HG02852 (cell line): ENCODE measurements at regions not wholly inside any gene's neighbourhood (a gene's known extent, or its start where the extent isn't known, plus 50 kb on each side); places are given as distances from the start of the nearest gene placed in this dataset.
A peak's percentile ranks its signal among the peaks of the same experiment; 100 is the strongest.

Experiments used
- ATAC-seq: cut with Tn5 transposase; IDR thresholded peaks from one replicate; pipeline ENCODE4 v1.9.1; 2021; ENCODE audit warnings: mild to moderate bottlenecking, moderate library complexity; ENCODE audit not compliant: unreplicated experiment

DNA sequence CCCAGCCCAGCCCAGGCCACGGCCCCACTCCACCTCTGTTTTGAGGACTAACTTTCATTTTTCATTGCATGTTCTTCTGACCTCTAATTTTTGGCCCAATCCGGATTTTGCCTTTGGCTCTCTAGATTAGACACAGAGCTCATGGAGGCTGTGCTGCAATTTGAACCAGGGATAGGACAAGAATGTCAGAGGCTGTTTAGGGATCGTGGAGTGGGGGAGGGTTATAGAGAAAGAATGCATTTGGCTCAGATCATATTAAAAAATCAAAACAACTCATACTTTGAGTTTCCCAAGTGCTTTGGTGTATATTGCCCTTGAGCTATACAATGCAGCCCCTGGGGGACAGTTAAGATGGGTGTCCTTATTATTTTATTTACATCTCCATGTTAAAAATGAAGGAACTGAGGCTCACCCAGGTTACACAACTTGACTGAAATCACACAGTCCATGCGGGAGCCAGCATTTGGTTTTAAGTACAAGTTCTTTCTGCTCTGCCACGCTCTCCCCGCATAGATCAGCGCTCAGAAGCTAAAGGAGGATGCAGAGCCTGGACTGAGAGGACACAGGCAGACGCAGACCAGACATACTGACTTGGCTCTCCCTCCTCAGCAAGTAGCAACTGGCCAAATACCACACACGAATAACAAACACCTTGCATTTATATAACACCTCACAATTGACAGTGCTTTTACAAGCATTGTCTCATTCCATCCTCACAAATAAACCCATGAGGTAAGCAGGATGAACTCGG, 126.4 kb upstream of the RAI14 start:
- ATAC-seq = no peak

DNA sequence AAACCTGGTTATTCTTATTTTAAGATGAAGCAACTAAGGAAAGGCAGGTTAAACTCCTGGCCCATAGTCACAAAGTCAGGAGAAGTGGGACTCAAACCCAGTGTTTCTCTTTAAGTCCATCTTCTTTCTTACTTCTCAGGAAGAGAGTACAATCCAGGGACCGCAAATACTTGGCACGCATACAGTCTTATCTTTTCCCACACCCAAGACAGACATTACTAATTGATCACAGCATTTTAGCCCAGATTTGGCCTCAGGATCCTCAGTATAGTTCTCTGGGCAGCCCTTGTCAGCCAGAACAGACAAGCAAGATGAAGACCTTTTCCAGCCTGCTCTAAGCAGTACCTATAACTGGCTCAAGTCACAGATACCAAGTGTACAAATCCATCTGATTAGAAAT, 125.5 kb upstream of the RAI14 start:
- ATAC-seq = no peak

DNA sequence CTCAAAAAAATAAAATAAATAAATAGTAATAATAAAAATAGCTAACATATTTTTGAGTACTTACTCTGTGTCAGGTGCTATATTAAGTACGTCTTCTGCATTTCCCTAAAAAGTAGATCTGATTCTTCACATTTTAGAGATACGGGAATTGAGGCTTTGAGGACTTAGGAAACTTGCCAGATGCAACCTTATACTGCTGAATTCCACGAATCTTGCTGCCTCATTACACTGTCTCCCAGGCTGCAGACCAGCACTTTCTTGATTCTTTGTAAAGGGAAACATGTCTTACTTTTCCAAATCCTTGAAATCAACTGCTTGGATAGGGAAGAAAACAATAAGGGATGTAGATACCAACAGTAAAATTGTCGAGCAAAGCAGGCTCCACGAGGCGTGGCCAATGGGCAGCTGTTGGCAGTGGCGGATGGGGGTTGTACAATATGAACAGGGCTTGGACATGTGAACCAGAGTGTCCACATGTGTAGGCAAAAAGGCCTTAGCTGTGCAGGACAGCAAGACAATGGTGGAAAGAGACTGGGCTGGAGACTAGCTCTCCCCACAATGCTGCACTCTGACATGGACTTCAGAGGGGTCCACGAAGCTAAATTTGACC, 124.3 kb upstream of the RAI14 start:
- no peak for ATAC-seq

DNA sequence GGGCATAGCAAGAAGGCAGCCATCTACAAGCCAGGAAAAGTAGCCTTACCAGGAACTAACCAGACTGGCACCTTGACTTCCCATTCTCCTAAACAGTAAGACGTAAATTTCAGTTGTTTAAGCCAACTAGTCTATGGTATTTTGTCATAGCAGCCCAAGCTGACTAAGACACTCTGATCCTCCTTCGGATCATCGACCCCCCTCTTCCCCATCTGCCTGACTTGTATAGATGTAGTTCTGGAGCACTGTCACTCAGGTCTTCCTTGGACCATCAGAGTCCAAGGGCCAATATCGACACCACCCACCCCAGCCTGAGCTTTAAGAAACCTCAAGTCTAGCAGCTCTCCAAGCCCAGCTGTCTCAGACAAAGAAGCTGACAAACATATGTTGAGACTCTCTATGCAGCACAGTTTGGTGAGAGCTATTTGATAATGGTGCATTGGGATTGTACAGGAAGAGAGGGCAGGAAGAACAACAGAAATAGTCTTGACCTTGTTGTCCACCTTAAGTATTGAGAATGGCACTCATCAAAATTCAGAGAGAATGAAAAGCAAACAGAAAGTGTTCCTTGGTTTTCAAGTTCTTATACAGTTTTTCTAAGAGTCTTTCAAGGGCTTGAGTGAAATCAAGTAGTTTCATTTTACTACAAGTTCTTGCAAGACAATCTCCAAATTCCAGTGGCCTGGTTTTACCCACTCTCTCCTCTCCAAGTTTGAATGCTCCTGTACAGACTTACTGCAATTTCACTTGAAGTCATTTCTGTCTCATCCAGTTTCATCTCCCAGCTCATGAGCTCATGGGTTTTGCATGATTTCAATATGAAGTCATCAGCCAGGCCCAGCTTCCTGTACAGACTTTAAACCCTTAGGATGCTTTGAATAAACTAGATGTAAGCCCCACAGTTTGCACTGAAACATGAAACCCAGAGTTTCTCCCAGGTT, 122.3 kb upstream of the RAI14 start:
- peak; percentile 93 for ATAC-seq

DNA sequence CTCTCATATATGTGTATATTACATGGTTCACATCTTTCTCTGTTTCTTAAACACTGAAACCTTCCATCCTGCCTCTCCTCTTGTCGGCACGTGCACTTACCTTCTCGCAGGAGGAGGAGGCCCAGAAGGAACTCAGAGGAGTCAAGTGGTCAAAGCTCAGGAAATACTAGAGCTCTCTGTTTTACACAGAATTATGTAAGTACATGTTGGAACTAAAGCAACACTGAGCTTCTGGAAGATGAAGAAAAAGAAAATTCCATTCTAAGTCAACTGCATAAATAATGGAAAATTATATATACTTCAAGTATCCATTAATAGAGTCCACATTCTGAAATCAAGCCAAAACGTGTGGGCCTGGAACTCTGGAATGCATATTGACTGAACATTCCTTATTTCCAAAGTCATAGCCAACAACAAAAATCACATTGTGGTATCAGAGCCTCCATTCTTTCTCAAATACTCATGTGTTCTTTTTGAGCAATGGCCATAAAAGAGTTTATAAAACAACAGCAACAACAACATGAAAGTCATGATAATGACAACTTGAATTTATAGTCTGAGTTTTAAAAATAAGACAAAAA, 121.5 kb upstream of the RAI14 start:
- no peak for ATAC-seq

DNA sequence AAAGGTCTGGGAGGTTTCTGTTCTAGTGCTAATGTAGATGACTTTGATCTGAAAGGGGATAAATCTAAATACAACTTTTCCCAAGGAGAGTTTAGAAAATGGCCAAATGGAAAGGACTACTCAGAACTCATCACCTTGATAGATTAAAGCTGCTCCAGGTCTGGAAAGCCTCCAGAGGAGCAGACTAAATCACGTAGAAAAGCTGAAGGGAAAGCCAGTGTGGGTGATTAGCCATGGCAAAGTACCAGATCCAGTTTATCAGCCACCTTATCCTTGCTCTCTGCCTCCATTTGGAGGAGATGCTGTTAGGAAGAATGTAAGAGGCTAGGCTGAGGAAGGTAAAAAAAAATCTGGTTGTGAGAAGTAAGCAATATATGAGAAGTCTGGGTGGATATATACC, 120.7 kb upstream of the RAI14 start:
- ATAC-seq = no peak

DNA sequence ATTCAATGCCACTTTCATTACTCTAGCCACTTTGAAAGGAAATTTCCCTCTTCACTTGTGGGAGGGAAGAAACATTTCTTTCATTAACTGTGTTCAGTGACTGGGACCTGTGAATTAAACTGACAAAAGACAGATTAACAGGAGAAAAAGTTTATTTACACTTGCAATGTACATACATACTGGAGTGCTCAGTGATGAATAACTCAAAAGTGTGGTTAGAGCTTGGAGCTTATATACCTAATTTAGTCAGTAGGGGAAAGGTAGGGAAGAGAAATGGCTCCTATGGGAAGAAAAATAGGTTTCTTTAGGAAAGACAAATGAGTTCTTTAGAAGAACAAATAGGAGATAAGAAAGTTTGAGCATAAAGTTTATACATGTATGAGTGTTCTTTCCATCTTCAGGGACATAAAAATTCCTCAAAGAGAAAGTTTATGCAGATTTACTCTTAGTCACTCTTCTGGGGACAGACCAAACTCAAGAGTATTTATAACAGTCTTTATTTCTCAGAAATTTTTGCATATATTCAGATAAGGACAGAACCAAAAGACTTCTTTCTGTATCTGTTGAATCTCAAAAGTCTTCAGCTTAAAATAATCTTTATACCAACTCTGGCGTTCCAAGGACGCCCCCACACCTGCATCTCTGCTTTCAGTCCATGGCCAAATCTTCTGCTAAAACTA, 120.0 kb upstream of the RAI14 start:
- ATAC-seq = no peak

DNA sequence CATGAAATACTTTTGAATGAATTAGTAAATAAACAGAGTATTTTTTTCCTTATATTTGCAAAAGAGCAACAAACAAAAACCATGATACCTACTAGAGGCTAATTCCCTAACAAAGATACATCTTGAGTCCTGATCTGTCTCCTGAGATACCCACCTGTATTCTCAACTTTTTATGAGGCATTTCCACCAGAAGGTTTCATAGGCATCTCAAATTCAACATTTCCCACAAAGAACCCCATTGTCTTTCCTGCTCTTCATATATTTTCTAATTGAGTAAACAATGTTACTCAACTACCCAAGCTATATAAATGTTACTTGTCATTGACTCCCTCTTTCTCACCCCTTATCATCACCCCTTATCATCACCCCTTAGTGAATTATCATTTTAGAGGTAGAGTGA, 119.4 kb upstream of the RAI14 start:
- no peak for ATAC-seq

DNA sequence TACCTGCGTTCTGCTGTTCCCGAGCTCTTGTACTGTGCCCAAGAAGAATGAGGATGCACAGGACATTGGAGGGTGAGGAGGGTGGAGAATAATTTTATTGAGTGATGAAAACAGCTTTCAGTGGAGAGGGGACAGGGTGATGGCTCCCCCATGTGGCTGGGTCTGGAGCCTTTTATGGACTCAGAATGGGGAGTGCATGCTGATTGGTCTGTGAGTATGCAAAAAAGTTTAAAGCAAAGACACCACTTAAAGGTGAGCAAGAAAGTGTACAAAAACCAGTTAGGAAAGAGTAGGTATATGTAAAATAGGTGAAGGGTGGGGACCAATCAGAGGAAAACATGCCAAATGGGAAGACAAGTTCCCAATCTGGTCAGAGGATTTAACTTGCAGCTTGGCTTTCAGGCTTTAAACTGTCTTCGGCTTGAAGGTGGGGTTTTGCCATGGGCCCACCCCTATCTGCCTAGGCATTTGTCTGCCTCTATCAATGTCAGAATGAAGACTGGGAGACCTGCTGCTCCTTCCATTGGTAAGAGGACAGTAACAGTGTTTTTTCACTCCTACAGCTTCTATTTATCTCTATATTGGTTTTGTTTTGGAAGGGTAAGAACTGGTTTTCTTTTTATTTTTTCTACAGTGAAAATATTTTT, 118.0 kb upstream of the RAI14 start:
- no peak for ATAC-seq

DNA sequence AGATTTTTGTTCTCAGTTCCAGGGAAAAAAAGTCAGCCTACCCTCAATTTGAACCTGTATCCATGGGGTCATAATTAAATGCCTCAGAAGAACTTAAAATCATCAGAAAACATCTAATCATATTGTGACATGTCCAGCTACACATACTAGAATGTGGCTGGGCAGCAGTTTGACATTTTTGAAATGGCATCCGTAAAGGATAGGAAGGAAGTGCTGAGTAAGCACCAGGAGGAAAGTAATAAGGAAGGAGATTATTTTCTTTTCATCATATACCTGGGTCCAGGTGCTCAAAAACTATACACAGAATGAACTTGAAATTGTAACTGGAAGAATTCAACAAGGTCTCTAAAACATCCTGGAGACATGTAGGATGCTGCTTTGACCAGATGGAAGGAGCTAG, 116.9 kb upstream of the RAI14 start:
- ATAC-seq = no peak

DNA sequence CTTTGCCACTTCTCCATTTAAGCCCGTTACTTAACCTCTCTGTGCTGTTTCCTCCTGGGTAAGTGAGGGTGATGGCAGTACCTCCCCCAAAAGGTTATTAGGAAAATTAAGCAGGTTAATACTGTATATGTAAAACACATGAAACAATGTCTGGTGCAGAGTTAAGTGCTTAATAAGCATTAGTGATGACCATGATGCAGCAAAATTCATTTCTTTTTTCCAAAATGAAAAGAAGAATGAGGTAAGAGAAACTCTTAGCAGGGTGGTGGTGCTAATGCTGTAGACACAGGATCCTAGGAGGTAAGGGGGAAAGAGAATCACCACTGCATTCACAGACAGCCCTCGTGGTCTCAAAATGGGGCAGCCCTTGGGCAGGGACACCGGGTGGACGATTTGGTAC, 115.1 kb upstream of the RAI14 start:
- ATAC-seq = no peak

DNA sequence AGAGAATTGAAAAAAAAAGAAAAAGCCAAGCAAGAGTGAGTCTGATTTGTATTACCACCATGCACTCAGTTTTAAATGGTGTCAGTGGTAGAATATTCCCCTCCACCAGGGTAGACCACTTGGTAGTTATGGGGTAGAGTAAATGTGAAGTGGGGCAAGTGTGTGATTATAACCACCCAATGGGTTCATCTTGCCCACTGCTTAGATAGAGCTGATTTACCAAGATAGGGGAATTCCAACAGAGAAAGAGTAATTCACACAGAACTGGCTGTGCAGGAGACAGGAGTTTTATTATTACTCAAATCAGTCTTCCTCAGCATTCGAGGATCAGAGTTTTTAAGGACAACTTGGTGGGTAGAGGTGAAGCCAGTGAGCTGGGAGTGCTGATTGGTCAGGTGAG, 113.3 kb upstream of the RAI14 start:
- no peak for ATAC-seq

DNA sequence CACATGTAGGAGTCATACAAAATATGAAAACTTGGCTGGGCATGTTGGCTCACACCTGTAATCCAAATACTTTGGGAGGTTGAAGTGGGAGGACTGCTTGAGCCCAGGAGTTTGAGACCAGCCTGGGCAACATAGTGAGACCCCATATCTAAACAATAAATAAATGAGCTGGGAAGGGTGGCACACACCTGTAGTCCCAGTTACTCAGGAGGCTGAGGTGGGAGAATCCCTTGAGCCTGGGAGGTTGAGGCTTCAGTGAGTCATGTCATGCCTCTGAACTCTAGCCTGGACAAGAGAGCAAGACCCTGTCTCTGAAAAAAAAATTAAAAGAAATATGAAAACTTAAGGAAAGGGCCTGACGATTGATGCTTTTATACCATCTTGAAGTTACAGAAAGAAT, 112.4 kb upstream of the RAI14 start:
- no peak for ATAC-seq

DNA sequence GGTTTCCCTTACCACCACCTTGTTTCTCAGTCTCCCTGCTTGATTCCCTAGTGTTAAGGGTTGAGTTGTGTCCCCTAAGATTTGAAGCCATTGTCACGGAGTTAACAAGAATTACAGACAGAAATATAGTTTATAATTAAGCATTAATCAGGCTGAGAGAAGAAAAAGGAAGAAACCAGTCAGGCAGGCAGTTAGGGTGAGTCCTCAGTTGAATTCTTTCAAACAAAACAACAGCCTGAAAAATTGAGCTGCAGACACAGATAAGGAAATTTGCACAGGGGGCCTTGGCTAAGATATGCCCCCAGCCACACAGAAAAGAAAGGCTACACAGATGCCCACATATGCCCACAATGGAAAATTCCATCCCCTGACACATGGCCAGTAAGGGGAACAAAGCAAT, 111.7 kb upstream of the RAI14 start:
- ATAC-seq = no peak

DNA sequence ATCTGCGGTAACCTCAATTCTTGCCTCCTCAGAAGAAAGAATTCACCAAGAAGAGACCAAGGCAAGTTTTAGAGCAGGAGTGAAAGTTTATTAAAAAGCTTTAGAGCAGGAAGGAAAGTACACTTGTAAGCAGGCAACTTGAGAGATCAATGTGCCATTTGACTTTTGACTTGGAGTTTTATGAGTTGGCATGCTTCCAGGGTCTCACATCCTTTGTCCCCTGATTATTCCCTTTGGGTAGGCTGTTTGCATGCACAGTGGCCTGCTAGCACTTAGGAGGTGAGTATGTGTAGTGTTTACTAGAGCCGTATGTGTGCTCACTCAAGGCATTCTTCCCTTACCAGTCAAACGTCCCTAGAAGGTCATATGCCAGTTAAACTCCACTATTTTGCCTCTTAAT, 111.0 kb upstream of the RAI14 start:
- no peak for ATAC-seq

DNA sequence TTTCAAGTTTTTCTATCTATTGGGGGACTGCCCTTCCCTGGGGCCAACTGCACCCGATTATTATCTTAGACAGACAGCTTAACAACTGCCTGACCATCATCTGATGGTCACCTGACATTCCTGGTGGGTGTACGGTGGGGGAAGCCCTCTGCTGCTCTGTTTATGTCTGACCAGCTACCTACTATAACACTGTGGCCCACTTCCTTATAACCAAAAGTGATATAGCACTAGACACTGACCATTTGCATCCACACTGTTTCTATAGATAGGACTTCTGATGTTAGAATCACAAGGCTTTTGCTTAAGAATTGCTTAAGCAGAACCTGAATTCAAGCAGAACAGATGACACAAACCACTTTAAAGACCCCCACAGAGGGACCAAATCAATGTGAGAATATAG, 110.5 kb upstream of the RAI14 start:
- ATAC-seq = no peak

DNA sequence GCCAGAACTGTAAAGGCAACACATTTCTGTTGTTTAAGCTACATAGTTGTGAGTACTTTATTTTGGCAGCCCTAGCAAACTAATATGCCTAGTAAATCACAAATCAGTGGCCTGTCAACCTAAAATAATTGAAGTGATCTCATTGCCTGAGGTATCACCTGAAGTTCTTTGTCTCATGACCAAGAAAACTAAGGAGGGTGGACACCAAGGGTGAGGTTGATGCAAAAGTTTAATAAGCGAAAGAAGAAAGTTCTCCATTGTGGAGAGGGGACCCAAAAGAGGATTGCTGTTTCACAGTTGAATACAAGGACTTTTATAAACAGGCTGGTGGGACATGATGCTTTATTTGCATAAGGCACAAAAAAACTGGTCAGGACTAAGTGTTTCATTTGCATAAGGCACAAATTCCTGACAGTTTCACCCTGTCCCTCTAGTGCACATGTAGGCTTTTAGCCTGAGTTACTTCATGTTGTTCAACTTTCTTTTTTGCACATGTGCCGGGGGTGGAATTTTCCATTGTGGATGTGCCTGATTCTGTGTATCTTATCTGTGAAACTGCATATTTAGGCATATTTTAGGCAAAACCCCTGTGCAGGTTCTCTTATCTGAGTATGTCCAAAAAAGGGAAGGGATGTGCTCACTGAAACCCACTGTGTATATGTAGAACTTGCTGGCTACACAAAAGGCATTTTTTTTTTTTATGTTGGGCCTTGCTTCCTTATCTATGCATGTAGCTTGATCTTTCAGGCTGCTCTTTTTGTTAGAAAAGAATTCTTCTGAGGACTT, 108.6 kb upstream of the RAI14 start:
- ATAC-seq = no peak

DNA sequence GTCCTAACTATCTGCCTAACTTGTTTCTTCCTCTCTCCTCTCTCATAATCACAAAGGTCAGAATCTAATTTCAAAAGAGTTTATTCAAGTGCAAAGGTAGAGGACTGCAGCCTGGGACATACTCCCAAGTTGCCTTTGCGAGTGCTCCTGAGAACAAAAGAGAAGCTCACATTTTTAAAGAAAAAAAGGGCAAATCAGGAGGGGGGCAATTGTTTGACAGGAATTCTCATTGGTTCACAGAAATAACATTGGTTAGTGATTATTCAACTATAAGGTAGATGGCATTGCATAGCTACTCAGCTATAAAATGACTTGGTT, 108.1 kb upstream of the RAI14 start:
- no peak for ATAC-seq

DNA sequence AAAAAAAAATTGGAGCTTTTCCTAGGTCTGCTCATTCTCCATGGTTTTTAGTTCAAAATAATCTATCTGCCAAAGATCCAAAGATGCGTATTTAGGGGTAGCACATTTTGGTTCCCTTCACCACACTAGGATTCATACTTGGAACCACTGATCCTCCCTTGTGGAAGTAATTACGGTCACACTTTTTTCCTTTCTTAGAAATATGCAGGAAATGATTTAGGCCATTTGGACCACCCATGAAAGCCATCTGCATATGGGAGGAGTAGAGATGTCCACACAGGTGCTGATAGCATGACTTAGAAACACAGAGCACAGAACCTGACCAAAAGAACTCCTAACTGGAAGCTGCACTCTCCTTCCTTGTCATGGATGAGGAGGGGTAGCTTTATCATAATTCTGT, 105.9 kb upstream of the RAI14 start:
- no peak for ATAC-seq

DNA sequence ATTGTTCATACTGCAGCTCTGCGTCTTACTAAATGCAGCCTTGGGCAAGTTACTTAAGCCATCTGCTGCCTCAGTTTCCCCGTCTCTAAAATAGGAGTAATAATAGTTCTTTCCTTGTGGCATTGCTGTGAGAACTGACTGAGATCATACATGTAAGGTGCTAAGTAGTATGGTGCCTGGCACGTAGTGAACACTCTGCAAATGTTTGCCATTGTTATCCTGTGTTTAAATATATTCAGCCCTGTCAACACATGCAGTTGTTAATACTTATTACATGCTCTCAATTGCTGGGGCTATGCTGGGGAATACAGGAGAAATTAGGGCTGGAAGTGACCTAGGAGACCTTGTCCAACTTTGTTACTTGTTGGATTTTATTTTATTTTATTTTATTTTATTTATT, 105.2 kb upstream of the RAI14 start:
- no peak for ATAC-seq
